ENCODE measurements at regions not wholly inside any gene's neighbourhood (a gene's known extent, or its start where the extent isn't known, plus 50 kb on each side); places are given as distances from the start of the nearest gene placed in this dataset.

DNA sequence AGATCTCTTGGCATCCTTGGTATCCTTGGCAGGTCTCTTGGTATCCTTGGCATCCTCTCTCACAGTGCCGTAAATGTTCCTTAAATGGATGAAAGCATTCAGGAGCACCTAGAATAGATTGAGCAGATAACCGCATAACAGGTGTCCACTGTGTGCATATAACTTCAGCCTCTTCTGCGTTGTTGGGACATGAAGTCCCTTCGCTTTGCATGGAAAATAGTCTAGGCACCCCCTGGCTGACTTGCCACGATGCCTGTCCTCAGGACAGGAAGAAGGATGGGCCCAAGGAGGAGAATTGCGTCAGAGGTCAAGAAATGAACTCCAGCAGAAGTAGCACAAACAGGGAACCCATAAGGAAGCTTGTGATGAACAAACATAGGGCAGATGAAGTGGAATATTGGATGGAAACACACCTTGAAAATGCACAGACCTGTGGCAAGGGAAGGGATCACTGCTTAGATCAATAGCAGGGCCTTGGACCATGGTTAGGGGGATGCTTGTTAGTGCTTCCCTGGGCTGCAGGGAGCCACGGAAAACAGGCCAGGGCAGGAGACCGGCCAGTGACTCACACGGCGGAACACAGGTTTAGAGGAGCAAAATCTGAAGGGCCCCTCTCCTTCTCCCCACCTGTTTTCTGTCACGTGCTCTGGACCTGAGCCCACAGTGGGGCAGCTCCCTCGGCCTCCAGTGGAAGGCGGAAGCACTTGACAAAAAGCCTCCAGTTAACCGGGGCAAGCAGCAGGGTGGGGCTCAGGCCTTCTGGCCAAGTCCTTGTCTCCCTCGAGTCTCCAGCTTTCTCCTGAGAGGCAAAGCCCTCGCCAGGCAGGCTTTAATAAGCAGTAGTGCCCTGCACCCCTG lies 99.2 kb upstream of the ASAP2 start:
- DNase-seq (ENCODE audit: low spot score), result no peak
- intact Hi-C loops (cut with DNase I), result no loop called here

DNA sequence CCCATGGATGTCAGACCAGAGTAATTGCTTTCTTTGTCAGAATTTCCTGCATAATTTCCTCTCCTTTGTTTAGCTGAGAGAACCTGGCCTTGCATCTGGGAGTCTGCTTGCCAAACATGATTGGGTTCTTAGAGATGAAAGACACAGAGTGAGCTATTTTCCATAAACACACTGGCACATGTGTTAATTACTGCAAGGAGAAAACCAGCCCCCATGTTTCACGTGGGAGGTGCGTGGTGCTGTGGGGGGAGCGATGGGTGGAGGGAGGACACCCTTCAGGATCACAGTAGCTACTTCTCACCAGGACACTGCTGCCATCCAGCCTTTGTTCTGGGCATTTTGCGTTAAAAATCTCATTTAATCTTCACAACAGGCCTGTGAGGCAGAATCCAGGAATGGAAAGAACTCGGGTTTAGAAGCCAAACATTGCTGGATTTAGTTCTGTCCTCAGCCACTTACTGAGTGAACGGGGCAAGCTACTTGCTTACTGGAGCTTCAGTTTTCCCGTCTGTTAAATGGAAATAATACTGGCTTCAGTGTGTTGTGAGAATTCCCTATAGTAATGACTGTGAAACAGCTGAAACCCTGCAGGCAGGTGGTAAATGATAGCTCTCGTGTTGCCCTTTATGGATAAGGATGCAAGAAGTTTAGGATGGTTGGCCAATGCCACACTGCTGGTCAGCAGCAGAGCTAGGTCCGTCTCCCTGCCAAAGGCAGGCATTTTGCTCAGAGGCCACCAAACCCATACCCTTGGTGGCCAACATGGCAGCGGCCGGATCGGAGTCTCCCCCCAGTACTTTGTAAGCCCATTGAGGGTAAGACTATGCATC lies 100.1 kb upstream of the ASAP2 start:
- DNase-seq (ENCODE audit: low spot score), result no peak
- intact Hi-C loops (cut with DNase I), result no loop called here

GRCh38 chr2:9105601-9106337 lies 100.8 kb upstream of the ASAP2 start:
- intact Hi-C loops (cut with DNase I), result no loop called here

GRCh38 chr2:9103663-9104277 lies 100.3 kb upstream of the MBOAT2 start:
- intact Hi-C loops (cut with DNase I), result no loop called here
- no peak for DNase-seq (ENCODE audit: low spot score)

More at GRCh38 chr2:9105601-9106337, 100.8 kb upstream of the ASAP2 start:
- DNase-seq (ENCODE audit: low spot score), result no peak

- intact Hi-C loops (cut with DNase I), result no loop called here
- DNase-seq (ENCODE audit: low spot score), result no peak
Measured at GRCh38 chr2:9102861-9103662, 99.6 kb upstream of the MBOAT2 start.

DNA sequence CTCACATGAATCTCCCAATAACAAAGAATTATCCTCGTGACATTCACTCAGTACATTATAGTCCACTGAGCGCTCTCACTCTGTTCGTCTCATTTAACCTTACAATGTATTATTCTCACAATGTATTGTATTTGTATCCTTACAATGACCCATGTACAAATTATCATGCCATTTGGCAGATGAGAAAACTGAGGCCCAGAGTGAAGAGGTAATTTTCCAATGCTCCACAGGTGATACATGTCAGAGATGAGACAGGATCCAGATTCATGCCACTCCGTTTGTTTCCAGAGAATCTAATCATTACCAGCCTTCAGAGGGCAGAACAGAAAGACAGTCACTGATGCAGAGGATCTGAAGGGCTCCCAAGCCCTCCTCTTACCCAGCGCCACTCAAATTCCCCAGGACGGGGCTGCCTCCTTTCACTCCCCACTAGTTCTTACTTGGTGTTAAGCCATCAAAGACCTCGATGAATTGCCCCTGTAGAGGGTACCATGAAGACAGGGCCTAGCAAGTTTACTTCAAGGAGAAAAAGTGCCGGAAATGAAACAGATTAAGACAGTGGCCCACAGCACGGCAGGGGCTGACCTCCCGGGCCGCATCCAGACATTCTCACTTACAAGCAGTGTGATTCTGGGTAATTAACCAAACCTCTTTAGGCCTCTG lies 98.4 kb upstream of the MBOAT2 start:
- no peak for DNase-seq (ENCODE audit: low spot score)
- intact Hi-C loops (cut with DNase I), result no loop called here

DNA sequence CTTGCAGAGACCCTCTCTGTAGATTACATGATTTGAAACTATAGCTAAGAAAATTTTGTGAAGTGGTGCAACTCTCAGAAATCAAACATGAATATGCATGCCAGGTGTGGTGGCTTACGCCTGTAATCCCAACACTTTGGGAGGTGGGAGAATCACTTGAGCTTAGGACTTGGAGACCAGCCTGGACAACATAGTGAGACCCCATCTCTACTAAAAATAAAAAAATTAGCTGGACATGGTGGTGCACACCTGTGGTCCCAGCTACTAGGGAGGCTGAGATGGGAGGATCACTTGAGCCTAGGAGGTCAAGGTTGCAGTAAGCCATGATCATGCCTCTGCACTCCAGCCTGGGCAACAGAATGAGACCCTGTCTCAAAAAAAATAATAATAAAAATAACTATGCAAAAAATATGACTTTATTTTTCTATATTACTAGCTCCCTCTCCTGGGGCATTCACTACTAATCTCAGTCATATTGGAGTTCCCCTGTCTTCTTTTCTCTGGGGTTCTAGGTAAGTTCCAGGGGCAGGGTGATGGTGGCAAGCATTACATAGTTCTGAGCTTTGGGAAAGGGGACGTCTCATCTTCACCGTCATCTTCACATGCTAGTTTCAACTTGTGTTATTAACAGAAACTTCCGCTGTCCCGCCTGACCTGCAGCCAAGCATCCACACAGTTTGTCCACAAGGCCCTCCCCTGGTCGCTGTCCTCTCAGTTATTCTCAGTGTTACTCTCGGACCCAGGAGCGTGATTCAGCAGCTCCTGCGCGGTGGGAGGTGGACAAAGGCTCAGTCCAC lies 96.8 kb upstream of the MBOAT2 start:
- no peak for DNase-seq (ENCODE audit: low spot score)
- intact Hi-C loops (cut with DNase I), result no loop called here

DNA sequence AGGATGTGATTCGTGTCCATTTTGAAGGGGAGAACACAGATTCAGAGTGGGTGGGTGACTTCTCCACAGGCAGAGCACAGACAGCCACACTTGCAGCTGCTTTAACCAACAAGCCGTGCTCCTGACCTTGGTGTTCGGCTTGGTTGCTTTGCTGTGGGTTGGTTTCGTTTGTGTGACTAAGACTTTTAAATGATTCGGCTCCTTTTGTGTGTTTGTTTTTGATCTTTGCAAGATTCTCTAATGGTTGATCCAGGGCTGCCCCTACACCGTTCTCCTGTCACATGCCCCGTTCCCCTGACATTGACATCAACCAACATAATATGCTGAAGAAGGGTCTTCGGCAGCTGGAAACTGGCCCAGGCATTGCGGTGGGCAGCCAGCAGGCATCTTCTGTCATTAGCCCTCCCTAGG lies 95.9 kb upstream of the MBOAT2 start:
- DNase-seq (ENCODE audit: low spot score), result no peak
- intact Hi-C loops (cut with DNase I), result no loop called here

DNA sequence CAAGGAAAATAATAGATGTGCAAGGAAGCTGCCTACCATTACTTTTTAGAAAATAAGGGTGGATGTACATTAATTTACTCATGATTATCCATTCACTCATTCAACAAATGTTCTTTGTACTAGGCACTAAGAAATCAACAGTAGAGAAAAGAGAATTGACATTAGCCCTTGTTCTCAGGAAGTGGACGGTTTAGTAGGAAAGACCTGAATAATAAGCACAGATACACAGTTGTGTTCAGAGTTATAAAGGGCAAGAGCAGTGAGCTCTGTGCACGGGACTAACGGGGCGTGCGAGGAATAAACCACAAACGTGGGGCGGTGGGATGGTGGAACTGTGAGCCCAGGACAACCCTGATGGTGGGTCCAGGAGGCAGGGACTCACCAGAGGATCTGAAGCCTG lies 94.4 kb upstream of the MBOAT2 start:
- DNase-seq (ENCODE audit: low spot score), result no peak
- intact Hi-C loops (cut with DNase I), result no loop called here

- intact Hi-C loops (cut with DNase I), result no loop called here
- no peak for DNase-seq (ENCODE audit: low spot score)
Measured at GRCh38 chr2:9097239-9097638, 93.8 kb upstream of the MBOAT2 start.

- DNase-seq (ENCODE audit: low spot score), result no peak
- intact Hi-C loops (cut with DNase I), result no loop called here
Measured at GRCh38 chr2:9096761-9097160, 93.3 kb upstream of the MBOAT2 start.

DNA sequence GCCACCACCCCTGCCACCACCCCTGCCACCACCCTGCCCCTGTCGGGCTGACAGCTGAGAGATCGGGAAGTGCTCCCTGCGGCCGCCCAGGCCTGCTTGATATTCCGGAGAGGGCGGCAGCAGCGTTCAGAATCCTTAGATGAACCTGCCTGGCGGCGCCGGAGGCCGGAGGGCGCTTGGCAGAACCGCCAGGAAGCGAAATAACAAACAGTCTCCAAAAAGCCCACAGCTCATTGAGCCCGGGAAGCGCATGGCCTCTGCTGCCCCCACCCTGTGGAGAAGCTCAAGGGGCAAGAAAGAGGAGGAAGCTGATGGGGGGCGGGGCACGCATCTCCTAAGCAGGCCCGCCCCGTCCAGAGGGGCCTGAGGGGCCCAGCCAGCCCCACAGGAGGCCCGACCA lies 92.2 kb upstream of the MBOAT2 start:
- intact Hi-C loops (cut with DNase I), result no loop called here
- peak; percentile 79 for DNase-seq (ENCODE audit: low spot score)

DNA sequence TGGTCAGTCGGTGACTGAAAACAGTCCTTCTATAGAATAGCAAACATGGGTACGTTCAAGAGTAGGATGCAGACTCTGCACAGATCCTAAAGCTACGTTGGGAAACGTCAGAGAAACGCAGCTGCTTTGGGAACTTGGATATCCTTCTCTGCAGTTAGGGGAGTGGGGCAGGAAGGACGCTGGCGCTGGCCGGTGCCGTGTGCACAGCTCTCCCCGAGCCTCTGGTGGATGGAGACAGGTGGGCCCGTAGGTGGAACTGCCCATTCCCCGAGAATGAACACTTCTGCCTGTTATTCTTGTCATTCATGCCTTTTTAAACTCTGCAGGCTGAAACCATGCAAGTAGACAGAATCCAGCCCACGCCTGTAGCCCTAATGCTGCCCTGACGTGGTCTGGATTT lies 91.7 kb upstream of the MBOAT2 start:
- intact Hi-C loops (cut with DNase I), result no loop called here
- DNase-seq (ENCODE audit: low spot score), result no peak

- intact Hi-C loops (cut with DNase I), result no loop called here
- no peak for DNase-seq (ENCODE audit: low spot score)
Measured at GRCh38 chr2:9094117-9094516, 90.6 kb upstream of the MBOAT2 start.

DNA sequence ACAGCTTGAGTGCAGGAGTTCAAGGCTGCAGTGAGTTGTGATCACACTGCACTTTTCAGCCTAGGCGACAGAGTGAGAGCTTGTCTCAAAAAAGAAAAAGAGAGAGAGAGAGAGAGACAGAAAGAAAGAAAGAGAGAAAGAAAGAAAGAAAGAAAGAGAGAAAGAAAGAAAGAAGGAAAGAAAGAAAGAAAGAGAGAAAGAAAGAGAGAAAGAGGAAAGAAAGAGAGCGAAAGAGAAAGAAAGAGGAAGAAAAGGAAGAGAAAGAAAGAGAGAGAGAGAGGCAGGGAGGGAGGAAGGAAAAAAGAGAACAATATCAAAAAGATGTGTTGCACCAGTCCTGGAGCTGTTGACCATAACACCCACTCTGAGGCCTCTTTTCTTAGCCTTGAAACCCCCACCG lies 89.8 kb upstream of the MBOAT2 start:
- intact Hi-C loops (cut with DNase I), result no loop called here
- no peak for DNase-seq (ENCODE audit: low spot score)

- DNase-seq (ENCODE audit: low spot score), result no peak
- intact Hi-C loops (cut with DNase I), result no loop called here
Measured at GRCh38 chr2:9092383-9093282, 89.1 kb upstream of the MBOAT2 start.

DNA sequence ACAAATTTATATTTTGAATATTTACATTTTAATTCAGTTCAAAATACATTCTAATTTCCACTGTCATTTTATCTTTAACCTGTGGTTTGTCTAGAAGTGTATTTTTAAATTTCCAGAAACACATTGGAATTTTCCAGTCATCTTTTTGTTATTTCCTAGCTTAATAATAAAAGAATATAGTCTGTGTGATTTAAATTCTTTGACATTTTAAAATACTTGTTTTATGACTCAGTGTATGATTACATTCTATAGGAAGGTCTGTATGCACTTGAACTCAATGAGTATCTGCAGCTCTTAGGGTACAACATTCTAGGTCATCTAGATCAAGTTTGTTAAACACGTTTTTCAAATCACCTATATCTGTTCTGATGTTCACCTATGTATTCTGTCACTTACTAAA lies 88.3 kb upstream of the MBOAT2 start:
- no peak for DNase-seq (ENCODE audit: low spot score)
- intact Hi-C loops (cut with DNase I), result no loop called here
